ENCODE measurements at regions not wholly inside any gene's neighbourhood (a gene's known extent, or its start where the extent isn't known, plus 50 kb on each side); places are given as distances from the start of the nearest gene placed in this dataset.
"Not testable (repeated sequence)": the region's sequence is repeated elsewhere in the genome, so short reads cannot be mapped to it uniquely, and the experiment has no call there.

DNA sequence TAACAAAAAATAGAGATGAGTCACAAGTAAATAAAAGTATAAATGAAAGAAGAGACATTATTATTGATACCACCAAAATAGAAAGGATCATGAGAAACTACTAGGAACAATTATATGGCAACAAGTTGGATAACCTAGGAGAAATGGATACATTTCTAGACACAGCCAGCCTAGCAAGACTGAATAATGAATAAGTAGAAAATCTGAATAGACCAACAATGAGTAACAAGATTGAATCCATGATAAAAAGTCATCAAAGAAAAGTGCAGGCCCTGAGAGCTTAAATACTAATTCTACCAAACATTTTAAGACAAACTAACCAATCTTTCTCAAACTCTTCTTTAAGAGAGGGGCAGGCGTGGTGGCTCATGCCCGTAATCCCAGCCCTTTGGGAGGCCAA lies 538.6 kb upstream of the PBX1 start:
- DNase-seq = no peak

DNA sequence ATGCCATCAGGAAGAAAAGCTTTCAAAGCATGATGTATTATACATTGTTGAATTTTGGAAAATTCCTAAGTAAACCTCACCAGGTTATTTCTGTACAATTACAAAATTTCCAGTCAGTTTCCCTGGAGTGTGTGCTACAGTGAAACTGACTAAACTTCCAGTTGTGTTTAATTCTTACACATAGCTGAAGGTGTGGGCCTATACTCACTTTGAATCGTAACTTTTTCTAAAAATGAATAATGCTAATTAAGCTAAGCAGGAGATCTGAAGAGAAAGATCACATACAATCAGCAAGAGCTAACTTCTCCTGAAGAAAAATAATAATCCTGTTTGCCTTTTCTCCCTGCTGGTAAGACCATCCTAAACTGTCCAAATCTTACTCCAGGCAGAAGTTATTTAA lies 537.2 kb upstream of the PBX1 start:
- DNase-seq = no peak

DNA sequence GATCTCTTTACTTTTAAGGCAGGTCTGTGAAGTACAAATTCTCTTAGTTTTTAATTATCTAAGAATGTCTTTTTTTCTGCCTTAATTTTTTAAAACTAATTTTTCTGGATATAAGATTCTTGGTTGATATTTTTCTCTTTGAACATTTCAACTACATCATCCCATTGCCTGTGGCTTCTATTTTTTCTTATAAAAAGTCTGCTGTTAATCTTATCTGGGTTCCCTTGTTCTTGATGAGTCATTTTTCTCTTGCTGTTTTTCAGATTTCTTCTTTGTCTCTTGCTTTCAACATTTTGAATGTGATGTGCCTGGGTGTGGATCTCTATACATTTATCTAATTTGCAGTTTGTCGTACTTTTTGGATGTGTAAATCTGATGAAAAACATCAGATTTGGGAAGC lies 525.2 kb upstream of the PBX1 start:
- no peak for DNase-seq

DNA sequence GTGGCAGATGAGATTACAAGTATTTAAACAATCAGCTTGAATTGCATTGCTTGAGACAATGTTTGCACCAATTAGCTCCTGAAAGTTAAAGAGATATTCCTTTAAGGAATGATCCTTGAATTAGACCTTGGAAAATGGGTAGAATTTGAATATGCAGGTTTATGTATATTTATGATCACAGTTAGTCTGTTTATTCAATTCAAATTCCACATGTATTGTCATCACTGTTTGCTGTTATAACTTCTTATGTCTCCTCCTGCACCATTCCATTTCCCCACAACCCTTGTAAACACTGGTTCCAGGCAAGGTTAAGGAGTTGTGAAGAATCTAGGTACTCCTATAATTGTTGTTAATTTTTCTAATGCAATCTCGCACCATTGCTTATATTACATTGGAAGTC lies 518.2 kb upstream of the PBX1 start:
- DNase-seq = no peak

DNA sequence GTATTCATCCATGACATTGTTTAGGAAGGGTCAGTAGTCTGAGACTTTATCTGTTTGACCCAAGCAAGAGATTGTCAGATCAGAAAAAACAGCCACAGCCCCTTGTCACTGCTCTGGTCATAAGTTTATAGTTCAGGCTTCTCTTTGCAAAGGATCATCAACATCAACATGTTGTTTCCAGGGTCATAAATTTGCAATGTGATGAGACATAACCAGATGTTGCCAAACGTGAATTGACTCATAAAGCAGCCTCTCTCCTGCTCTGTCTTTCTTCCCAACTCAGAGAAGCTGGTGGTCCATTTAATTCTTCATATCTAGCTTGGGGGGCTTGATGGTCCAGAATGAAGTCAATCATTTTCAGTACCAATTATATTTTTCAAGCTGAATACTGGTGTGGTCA lies 507.2 kb upstream of the PBX1 start:
- DNase-seq = no peak

DNA sequence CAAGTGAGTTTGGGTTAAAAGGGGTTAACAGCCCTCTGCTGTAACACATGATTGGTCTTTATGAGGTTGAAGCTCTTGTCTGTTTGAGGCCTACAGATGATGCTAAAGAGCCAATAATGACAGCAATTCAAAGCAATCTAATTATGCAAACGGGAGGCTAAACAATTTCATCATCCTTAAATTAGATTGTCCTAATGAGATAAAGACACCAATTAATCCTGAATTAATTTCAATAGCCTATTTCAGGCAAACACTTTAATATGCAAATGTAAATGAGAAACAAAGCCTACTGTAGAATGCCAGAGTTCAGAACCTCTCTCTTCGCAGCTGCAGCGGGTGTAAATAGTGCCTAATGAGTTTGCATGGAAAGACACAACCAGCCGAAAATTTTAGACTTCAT lies 504.7 kb upstream of the PBX1 start:
- no peak for DNase-seq

DNA sequence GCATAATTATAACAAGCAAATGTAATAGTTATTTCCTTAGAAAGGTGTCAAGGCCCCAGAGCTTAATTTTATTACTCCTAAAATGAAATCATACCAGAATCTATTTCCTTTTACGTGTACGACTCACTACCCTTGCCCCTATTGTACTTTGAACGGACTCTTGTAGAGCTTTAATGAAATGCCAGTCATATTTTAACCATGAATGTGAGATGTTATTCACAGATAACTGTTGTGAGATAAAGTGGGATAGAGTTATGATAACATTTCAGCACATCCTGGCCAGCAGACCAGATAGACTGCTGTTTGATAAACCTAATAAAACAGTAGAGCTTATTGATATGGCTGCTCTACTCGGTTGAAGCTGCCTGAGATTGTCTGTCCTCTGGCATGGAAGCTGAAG lies 500.8 kb upstream of the PBX1 start:
- DNase-seq = peak; percentile 13

DNA sequence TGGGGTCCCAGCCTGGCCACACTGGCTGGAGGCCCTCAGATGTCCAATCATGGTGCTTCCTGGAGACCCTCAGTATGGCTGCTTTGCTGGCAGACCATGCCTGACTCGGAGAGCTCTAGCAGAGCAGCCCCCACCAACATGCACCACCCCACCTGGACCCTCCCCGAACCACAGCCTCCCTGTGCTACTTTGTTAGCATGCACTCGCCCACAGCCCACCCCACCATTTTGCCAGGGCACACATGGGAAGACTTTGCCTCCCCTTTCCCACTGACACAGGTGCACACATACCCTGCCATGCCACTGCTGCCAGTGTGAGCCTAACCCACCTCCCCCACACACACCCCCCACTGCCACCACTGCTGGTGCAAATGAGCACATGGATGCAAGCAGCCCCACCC lies 497.5 kb upstream of the PBX1 start:
- no peak for DNase-seq

DNA sequence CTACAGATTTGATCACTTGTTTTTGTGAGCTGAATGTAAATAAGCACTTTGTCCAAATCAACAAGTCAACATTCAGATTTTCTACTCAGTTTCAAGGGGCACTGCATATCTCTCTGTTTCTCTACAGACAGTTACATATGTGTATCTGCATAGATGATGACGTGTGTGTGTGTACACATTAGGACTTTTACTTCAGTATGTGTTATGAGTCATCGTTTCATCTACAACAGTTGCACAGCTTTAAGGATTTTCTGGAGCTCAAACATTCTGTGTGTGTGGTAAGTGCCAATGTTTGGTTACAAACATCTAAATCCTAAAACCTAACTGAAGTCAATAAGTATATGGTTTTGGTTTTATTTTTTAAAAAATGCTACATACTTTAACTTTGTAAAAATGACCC lies 494.5 kb upstream of the PBX1 start:
- DNase-seq = no peak

DNA sequence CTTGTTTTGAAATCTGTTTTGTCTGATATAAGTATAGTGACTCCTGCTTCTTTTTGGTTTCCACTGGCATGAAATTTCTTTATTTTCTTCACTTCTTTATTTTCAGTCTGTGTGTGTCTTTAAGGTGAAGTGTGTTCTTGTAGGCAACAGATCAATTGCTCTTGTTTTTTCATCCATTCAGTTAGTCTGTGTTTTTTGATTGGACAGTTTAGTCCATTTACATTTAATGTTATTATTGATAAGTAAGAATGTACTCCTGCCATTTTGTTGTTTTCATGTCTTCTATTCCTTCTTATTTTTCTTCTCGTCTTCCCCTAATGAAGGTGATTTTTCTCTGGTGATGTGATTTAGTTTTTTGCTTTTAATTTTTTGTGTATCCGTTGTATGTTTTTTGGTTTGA lies 487.7 kb upstream of the PBX1 start:
- no peak for DNase-seq

DNA sequence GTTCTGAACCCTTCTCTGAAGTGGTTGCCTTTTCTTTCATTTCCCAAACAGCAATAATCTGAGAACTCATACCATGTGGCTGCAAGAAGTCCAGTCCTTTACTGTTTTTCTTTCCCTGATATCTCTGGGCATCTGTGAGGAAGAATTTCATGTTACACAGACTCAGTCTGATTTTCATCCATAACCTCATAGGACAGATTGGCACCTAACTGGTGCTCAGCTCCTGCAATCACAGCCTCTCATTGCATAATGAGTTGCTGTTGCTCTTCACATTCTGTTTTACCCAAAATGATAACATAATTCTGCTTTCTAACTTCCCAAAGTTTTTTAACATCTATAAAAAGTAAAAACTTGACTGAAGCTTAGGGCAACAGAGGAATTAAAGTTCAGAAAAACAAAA lies 472.2 kb upstream of the PBX1 start:
- no peak for DNase-seq

DNA sequence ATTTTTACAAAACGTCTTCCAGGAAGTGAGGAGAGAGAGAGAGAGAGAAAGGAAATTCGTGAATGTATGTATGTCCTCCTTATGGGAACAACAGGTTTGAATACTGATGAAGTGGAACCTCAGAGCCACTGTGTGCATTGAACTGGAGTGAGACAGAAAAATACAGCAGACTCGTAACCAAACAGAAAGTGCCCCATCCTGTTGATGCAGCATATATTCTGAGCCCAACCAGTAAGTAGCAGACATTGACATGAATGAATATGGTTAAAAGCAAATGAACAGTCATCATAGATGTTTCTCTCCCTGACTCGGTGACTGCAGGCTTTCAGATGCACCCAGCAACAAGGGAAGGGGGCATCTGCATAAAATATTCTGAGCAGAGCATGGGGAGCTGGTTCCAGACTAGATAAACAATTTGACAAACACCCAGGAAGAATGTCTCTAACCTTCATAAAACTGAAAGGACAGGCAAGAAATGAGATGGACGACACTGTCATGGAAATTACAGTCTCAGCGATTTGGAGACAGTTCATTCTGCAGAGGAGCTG lies 471.0 kb upstream of the PBX1 start:
- DNase-seq = no peak

DNA sequence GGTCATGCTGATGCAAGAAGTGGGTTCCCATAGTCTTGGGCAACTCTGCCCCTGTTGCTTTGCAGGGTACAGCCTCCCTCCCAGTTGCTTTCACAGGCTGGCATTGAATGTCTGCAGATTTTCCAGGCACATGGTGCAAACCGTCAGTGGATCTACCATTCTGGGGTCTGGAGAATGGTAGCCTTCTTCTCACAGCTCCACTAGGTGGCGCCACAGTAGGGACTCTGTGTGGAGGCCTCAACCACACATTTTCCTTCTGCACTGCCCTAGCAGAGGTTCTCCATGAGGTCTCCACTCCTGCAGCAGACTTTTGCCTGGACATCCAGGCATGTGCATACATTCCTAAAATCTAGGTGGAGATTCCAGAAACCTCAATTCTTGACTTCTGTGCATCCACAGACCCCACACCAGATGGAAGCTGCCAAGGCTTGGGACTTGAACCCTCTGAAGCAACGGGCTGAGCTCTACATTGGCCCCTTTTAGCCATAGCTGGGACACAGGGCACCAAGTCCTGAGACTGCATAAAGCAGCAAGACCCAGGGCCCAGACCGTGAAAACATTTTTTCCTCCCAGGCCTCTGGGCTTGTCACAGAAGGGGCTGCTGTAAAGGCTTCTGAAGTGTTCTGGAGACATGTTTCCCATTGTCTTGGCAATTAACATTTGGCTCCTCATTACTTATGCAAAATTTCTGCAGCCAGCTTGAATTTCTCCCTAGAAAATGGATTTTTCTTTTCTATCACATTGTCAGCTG lies 466.2 kb upstream of the PBX1 start:
- DNase-seq = no peak

DNA sequence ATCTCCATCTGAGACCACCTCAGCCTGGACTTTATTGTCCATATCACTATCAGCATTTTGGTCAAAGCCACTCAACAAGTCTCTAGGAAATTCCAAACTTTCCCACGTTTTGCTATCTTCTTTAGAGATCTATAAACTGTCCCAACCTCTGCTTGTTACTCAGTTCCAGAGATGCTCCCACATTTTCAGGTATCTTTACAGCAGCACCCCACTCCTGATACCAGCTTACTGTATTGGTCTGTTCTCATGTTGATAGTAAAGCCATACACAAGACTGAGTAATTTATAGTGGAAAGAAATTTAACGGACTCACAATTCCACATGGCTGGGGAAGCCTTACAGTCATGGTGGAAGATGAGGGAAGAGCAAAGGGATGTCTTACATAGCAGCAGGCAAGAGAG lies 465.4 kb upstream of the PBX1 start:
- no peak for DNase-seq

DNA sequence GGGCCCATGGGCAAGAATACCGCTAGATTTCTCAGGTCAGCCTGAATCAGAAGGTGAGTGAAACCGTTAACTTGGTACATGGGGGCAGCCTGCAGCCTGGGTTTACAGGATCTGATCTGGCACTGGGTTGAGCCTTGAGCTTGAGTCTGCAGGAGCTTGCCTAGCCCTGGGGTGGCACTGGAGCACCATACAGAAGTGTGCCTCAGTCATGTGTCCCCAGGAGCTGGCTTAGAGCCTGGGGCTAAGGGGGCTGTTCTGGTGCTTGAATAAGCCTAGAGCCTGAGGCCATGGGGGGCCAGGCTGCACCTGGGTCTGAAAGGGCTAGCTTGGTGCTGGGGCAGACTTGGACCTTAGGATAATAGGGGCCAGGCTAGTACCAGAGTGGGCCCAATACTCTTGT lies 457.2 kb upstream of the PBX1 start:
- no peak for DNase-seq

DNA sequence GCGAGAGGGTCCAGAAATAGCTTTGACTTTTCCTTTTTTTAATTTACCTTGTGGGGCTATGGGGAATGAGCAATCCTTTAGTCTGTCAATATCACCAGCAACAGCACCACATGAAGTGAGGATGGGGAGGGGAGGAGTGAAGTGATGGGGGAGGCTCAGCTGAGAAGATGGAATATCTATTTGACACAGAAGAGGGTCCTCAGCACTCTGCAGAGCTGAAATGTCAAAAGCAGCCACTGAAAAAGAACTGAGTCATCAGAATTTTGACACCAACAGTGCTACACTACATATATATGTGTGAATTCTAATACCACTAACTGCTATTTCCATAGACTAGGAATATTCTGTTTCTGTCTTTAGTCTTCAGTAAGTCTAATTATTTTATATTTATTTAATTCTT lies 427.0 kb upstream of the PBX1 start:
- no peak for DNase-seq

DNA sequence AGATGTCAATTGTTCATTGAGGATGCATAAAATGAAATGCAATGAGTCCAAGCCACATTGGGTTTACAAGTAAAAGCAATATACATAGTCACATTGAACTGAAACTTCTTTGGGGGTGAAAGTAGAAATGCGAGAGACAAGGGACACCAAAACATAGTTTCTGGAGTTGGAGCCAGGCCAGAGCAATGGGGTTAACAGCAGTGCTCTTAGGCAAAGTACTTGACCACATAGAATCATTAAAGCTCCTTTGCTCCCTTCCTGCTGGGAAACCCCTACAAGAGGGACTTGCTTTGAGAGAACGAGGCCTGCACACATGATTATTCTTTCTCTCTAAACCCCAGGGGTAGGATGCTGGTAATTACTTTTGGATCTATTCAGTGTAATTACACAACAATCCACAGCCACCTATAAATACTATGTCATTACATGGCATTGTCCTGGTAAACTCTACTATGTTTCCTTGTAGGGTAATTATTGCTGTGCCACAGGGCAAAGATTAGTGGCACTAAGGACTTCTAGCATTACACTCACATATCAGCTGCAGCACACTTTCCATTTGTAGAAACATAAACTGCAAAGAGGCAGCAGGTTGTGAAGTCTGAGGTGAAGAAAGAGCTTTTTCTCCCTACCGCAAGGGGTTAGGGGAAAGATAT lies 421.6 kb upstream of the PBX1 start:
- DNase-seq = no peak

DNA sequence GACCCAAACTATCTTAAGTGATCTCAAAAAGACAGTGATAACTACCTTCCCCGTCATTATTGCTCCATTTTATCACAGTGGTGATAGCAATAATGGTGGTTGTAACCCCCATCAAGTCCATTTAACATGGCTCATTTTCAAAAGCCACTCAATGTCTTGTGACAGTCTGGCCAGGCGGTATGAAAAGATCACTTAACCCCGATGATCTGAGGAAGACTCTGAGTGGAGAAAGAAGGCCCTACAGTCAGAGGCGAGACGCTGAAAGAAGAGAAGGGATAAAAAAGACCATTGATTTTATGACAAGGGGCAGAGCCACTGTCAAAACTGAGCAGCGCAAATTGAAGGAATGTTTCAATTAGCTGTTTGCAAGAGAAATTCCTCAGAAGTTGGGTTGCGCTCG lies 417.2 kb upstream of the PBX1 start:
- DNase-seq = no peak

DNA sequence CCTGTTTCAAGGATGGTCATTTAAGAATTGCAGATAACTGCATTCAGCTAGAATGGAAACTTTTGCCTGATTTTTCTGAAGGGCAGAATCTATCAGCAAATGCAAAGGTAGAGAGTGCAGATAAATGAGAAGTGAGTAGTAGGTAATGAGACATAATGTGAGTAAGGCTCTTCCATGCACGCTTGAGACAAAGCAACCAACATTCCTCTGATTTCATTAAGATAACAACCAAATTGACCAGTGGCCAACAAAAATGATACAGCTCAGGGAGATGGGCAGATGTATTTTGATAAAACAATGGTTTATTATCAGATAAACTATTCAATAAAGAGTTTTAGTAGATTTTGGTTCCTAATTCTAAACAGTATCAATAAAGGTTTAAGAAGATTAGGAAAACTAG lies 404.4 kb upstream of the PBX1 start:
- DNase-seq = no peak

DNA sequence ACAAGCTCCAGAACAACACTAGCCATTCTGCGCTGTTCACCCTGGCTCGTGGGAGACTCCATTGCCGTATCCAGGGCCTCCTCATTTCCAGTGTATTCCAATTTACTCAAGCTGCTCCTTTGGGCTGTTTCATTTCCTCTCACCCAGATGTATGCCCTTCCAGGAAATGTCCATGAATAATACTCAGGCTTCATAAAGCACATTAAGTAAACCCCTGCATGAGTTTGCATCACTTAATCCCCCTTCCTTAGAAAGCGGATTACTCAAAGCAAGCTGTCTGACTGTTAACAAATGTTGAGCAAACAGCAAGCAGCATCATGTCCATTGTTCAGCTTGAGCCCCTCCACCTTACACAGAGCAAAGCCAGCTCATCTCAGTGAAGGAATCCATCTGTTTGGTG lies 403.6 kb upstream of the PBX1 start:
- no peak for DNase-seq

DNA sequence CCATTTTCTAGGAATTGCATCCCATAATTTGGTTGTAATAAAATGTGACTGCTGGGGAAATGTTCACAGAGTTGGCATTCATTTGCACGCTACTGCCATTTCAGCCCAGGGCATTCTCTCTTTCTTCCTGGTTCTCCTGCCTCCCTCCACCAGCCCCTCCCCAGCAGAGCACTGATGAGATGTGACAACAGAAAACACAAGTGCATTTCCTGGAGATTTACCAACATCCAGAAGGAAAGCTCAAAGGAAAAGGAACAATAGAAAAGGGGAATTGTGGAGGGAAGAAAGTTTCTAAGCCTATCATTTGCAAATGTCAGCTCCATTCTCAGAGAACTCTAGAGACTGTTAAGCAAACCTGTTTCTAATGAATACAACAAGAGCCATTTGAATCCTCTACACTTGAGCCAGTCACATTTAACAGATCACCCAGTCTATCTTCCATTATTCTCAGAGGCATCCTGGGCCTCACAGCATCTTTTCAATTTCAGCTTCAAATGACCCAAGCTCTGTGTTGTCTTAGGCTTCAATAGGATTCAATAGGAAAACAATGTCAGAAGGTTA lies 395.6 kb upstream of the PBX1 start:
- no peak for DNase-seq

DNA sequence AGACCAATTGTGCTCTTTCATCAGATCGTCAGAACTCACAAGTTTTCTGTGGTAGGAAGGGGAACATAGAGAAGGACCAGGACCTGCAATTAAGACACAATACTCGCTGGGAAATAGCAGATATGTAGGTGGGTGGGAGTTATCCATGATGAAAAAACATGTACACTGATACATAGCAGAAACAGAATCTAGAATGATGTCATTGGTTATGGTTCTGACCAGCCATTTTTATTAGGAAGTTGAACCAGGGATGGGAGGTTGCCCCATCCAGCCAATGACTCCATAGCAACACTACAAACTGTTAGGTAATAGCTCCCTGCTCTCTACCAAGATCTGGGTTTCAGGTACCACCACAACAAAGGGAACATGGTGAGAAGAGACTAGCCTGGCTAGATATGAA lies 393.5 kb upstream of the PBX1 start:
- DNase-seq = no peak

DNA sequence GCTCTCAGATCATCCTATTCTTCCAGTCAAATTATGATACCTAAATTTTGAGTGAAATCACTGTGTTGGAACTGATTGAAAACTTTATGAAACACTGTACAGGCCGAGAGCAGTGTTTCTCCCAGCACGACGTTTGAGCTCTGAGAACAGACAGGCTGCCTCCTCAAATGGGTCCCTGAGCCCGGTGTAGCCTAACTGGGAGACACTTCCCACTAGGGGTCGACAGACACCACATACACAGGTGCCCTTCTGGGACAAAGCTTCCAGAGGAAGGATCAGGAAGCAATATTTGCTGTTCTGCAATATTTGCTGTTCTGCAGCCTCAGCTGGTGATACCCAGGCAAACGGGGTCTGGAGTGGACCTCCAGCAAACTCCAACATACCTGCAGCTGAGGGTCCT lies 392.5 kb upstream of the PBX1 start:
- not testable (repeated sequence) for DNase-seq

DNA sequence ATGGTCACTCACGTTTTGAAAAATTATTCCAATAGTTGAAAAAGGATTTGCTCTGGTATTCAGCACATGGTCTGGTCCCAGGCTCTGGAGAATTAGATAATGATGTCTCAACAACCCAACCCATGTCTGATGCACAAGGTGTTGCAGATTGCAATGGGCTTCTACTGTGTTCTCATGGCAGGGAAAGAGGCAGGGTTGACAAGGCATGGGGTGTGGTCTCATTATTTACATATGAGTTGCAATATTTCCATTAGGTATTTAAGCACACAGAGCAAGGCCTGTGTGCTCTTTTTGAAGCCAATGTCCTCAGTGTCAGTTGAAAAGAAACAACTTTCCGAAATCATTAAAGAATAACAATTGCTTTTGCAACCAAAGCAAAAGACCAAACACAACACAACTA lies 381.9 kb upstream of the PBX1 start:
- no peak for DNase-seq

All from fibroblast of skin of scalp (primary cell).